NCI-H2107 treated with DMSO at 0.1 percent for 48 hours (cell line): ENCODE measurements at regions not wholly inside any gene's neighbourhood (a gene's known extent, or its start where the extent isn't known, plus 50 kb on each side); places are given as distances from the start of the nearest gene placed in this dataset.

Source experiments
- DNase-seq: peaks from one replicate; lab custom pipeline; 2025; ENCODE audit not compliant: unreplicated experiment; lab: John Stamatoyannopoulos, UW

DNA sequence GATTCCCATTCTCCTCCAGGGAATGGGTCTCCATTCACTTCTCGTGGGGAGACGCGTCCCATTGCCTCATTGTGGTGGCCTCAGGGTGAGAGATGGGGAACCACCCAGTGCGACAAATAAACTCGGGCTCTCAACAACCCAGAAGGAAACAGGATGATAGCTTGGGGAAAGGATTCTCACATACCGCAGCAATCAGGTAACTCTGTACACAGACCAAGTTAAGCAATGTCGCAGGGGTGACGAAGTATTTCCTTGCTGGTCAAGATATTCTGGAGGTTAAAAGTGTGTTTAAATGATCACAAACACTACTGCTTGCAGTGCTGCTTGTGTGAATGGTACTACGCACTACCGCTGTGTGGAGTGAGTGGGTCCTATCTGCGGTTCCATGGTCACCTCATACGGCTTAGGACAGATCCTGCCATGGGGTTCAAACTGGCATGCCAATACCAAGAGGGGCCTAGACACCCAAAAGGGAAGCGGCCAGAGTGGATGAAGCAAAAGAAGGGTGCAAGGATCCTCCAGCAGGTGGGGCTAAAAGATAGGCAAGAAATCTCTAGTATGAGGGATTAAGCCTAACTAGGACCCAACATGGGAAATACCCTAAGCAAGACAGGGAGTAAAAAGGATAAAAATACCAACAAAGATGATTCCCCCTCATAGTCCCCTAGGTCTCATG lies 143.8 kb upstream of the TMEM106B start:
- DNase-seq: peak; percentile 83

DNA sequence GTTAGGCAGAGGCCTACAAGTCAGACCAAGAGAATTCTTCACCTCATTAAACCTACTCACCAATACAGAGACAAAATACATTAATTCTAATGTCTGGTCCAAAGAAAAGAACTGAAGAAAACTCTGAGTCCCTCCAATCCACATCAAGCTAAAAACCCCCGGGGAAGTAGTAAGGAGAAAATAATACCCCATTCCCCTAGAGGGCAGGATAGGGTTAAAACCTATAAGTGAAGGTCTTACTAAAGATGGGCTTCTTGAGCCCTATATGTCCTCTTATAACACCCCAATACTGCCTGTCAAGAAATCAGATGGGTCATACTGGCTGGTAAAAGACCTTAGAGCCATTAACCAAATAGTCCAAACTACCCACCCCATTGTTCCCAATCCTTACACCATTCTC lies 141.3 kb upstream of the TMEM106B start:
- DNase-seq: no peak

DNA sequence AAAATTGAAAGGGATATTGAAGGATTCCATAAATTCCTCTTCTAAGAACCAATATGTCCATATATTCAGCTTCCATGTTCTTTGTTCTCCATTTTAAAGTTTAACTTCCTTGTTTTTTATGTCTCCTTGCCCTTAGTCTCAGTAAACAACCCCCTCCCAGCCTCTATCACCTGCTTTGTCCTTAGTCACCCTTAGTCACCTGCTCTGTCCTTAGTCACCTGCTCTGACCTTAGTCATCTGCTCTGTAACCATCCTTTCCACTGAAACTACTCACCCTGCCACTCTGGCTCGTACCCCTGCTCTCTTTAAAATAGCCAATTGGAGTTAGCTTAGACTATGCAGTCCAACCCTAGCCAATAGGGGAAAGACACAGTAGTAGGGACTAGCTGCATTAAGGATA lies 136.2 kb upstream of the TMEM106B start:
- DNase-seq: no peak

DNA sequence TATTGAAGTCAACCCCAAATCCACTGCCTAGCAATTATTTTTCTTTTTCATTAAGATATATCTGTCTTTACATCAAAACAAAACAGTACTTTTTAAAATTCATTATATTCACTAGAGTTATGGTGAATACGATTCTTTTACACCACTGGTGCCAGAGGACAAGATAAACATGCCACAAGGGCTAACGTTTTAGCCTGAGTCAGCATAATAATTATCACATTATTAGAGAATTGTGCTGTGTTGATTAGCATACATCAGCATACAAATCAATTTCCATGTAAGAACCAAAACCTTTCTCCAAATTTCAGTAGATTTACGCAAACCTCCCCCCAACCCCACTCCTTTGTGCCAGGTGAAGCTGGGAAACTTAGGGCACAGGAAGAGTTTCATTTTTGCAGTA lies 131.1 kb upstream of the TMEM106B start:
- DNase-seq: no peak

DNA sequence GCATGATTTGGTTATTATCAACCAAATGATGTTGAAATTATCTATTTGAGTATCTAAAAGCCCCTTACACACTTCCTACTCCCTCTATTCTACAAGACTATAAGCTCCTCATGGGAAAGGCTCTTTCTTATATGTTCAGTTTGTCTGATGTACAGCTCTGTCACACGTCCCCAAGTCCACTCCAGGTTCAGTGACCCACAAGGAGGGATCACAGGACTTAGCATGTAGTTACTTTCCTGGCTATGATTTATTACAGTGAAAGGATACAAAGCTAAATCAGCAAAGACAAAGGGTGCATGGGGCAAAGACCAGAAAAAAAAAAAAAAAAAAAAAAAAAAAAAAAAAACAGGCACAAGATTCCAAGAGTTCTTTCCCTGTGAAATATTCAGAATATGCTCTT lies 125.6 kb upstream of the TMEM106B start:
- no peak for DNase-seq

DNA sequence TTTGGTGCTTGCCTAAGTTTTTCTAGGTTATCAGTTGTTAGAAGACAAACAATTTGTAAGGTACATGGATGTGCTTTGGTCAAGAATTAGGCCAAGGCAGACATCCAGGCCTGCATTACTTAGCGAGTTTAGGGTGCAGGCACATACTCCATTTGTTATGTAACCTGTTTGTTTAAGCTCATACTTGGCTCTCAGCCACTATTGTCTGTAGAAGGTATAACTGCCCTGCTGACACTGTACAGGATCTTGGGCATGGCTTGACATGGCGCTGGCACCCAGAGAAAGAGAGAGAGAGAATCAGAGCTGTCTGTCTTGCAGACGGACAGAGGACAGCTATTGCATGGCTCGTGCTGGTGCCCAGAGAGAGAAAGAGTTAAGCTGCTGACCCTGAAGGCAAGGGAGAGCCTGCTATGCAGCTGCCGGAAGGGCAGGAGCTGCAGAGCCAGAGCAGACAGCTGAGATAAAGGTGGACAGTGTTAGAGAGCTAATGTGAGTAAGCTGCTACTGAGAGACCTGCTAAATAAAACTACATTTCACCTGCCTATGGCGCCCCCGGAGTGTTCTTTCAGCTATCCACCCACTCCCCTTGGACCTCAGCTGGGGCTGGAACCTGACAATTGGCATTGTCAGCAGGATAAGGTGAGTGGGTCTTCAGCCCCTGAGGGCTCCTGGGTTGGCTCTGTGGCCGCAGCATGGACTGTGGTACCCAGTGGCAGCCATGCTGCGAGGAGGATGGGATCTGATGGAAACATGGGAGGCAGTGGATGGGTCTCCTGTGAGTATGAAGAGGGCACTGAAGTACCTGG lies 120.9 kb upstream of the TMEM106B start:
- DNase-seq: no peak

DNA sequence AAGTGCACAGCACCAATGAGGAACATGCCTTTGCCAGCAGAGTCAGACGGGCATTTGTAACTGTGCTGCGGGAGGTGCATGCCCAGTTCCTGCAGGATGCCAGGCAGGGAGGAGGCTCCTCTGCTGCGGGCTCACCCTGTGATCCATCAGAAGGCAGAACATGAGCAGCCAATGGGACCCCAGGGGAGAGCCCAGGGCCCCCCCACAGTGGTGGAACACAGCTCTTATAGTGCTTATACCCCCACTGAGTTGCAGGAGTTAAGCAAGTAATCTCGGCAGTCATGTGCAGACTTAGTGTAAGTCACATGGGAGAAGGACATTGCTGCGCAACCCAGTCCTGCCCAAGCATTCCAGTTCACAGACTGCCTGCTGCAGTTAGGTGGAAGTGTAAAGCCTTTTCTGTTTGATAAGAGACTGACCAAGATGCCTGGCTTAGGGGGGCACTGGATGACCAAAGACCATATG lies 120.3 kb upstream of the TMEM106B start:
- no peak for DNase-seq

DNA sequence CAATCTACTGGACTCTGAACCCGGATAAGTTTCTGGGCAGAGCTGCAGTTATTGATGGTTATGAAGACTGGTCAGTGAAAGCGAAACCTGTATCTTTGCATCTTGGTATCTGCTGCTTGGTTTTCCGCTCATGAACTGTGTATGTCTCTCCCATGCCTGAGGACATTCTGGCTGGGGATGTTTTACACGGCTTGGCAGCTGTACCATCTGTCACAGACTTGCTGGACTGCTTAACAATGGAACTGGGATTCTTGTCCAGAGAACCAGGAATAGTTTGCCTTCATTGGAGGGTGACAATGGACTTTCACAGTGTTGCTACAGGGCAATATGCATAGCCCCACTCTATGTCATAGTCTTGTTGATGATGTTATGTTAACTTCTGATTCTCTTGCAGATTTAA lies 119.9 kb upstream of the TMEM106B start:
- no peak for DNase-seq

DNA sequence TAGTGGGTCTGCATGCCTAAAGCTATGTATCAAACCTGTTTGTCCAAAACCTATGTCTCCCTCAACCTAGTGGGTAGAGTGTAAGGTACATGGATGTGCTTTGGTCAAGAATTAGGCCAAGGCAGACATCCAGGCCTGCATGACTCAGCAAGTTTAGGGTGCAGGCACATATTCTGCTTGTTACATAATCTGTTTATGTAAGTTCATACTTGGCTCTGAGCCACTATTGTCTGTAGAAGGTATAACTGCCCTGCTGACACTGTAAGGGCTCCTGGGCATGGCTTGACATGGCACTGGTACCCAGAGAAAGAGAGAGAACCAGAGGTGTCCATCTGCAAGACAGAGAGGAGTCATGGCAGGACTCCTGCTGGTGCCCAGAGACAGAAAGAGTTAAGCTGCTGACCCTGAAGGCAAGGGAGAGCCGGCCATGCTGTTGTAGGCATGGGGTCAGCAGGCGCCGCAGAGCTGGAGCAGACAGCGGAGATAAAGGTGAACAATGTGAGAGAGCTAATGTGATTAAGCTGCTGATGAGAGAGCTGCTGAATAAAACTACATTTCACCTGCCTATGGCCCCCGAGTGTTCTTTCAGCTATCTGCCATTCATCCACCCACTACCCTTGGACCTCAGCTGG lies 118.5 kb upstream of the TMEM106B start:
- DNase-seq: no peak

DNA sequence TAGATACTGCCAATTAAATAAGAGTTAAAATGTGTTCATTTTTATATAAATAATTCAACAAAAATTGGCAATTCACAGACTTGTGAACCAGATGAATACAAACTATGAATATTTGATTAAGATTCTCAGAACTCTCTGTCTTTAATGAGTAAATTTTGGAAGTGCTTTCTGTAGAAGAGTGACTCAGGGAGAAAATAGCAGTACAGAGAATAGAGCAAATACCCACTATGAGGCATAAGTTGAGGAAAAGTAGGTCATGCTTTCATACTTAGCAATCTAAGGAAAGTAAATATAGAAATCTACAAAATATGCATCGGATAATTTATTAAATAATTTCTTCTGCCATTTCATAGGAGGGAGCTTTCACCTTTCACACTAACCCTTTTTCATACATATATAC lies 117.7 kb upstream of the TMEM106B start:
- DNase-seq: no peak

DNA sequence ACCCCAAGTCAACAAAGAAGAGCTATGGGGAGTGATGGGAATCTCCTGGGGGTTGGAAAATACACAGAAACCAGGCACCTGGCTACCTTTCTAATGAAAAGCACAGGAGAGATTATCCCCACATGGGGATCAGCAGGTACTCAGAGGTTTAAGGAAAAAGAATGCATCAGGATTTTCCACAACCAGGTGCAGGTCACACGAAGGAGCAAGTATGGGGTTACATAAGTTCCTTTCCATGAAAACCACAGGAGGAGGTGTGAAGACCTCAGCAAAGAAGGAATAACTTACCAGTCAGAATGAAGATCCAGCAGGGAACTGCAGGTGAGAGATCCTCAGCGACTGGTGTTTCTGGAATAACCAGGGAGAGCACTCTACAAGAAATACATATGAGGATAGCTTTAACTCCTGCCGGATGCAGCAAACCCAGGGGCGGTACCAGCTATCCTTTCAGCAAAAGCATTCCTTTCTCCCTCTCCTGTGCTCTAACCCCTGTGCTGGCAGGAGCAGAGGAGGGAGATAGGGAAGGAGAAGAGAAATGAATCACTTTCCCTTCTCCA lies 116.7 kb upstream of the TMEM106B start:
- DNase-seq: no peak

DNA sequence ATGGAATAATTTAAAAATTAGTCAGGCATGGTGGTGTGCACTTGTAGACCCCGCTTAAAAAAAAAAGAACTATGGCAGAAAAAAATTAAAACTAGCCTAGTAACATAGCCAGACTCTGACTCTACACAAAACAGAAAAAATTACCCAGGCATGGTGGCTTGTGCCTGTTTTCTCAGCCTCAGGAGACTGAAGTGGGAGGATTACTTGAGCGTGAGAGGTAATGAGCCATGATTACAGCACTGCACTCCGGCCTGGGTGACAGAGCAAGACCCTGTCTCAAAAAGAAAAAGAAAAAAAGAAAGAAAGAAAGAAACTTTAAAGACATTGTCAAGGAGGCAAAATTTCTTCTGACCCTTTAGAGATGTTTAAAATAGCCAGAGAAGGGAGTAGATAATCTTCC lies 109.0 kb upstream of the TMEM106B start:
- DNase-seq: no peak

DNA sequence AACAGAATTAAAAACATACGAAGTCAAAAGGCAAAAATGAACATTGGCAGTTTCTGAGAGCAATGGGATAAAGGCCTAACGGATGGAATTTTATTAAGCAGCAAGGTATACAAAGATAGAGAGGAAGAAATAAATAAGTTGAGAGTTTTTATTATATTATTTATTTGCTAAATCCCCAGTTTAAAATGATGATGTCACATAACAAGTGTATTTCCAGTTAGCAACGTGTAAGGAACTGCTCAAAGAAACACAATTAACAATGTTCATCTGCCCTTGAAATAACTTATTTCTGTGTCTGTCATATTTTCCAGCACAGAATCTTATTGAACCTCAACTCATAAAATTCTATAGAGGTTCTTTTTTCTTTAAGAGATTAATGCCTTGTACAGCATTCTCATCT lies 108.6 kb upstream of the TMEM106B start:
- no peak for DNase-seq

DNA sequence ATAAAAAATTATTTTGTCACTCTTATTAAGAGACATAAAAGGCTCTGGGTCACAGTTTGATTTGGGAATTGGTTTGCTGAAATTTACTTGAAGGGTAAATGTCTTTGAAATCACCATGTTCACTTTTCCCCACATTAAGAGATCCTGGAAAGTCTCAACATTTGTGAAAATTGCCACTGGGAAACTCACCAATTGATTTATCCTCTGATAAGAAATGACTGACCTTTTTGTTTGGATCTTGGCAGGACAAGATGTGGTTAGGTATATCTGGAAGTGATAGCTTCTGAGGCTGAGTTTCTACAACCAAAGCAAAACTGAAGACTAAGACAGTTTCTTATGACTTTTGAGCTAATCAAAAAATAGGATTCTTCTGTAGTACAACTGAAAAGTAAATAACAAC lies 107.1 kb upstream of the TMEM106B start:
- no peak for DNase-seq

DNA sequence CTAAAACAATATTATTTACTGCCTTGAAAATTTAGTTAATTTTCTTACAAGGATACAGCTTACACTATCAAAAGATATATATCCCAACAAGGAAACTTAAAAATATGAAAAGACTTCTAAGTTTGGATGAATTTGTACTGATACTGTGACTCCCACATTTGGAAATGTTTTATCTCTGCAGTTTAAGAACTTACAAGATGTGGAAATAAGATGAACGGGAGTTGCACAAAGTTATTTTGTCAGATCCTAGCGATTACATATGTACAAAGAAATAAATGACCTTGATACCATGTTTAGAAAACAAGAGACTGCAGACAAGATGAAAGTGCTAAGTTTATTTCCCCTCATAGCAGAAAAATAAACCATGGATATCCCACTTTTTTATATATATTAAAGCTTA lies 103.7 kb upstream of the TMEM106B start:
- DNase-seq: no peak

DNA sequence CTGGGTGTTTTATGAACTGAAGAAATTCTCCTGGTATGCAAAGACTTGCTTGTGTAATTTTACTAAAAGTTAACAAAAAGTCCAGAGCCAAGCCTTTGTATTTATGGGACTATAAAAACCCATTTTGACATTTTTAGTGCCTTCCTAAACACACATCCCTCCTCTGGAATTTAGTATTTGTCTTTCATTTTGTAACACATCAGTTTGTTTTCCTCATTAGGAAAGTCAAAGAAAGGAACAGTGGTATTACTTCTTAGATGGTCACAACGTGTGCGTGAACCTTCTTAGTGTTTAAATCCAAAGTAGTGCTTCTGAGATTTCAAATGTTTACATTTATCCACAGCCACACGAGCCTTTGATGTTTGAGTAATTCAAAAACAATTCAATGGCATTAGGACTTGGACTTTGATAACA lies 103.2 kb upstream of the TMEM106B start:
- no peak for DNase-seq

DNA sequence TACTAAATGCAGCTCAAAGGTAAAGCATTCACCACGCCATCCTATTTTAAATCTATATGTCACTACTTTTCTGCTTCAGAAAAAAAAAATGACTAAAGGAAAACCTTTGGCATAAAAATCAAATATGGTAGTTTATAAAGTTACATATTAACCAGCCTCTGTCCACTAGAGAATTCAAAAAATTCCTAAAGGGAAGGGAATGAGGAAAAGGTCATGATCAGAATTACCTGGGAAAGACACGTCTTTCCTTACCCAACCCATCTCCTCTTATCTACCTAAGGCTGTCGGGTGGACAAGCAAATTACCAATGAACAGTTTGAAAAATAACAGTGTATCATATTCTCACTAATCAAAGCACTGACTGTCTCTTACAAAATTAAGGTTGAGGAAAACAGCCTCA lies 100.7 kb upstream of the TMEM106B start:
- no peak for DNase-seq

DNA sequence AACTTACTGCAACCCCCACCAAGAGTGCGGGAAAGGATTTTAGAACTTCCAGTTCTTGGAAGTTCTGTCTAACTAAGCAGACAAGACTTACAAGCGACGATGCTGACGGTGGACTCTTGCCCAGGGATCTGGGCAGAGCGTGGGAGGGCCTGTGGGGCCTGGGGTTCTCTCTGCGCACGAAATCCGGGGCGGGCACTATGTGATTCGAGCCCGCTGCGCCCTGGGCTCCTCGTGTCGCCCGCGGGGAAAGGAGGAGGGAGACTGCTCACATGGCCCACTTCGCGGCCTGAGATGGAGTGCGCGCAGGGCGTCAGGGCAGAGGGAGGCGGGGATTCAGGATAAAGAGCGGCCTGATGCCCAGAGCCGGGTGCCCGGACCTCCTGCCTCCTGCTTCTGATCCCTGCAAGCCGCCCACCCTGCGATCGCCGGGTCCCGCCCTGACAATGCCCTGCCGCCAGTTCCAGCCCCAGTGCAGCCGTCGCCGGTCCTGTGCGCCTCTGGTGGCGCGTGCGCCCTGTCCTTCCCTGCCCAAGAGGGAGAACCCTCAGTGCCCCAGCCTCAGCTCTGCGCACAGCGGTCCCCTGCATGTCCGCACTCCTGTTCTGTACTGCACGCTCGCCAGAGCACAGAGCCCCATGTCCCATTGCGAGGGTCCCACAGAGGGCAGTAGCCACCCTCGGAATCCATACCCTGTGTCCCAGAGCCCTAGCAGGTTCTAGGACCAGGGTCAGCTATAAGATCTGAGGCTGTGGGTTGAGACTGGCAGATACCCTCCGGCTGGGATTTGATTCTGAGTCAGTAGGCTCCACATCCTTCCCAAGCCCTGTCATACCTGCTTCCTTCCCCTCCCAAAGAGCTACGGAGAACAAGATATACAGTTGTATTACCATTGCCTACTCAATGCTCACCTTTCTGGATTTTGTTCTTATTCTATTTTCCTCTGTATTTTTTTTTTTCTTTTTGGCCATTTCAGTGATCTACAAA lies 99.4 kb upstream of the TMEM106B start:
- DNase-seq: no peak

DNA sequence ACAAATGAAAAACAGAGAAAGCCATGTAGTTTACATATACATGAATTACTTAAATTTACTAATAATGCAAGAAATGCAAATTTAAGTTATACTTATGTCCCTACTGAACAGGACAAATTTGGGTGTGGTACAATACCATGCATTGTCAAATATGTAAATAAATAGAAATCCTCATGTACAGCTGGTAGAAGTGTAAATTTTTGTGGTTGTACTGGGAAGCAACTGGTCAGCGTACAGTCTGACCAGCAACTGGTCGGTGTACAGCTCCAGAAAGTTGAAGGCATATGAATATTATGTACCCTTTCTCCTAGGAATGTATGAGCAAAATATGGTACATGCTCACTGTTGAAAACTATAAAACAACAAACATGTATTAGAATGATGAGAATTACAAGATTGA lies 93.9 kb upstream of the TMEM106B start:
- DNase-seq: no peak

DNA sequence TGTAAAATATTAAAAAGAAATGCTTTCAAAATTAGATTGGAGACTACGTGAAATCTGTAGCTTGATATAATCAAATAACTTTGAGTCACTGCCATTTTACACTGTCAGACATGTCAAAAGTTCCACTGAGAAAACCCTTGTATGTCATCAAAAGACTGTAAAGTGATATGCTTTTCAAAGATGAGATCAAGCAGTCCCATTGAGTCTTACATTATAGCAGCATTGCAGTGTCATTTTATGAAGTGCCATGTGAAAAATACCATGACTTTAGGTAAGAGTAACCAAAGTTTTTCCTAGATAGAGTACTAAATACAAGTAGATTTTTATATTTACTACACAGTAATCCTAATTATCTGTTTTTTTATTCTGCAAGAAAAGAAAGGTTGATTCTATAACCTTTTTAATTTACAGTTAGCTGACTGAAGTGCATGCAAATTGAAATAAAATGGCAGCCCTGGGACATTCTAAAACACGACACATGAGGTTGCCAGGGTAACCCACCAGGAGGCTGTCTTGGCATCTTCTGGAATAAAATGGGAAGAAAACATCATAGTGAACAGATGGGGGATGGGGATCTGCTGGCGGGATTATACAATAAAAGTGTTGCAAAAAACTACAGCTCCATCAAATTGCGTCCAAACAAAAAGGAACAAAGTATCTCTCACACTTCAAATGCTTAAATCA lies 91.3 kb upstream of the TMEM106B start:
- no peak for DNase-seq
